ENCODE measurements at regions not wholly inside any gene's neighbourhood (a gene's known extent, or its start where the extent isn't known, plus 50 kb on each side); places are given as distances from the start of the nearest gene placed in this dataset.

GRCh38 chr1:232524056-232524455 lies 105.9 kb downstream of the SIPA1L2 start:
- intact Hi-C loops (cut with micrococcal nuclease) = loop anchor here (5.0 to 10.0 kb wide), 2 partner anchors 352 to 799 kb away; no protein-coding TSS in a partner anchor
- Mint-ChIP-seq H3K4me1 (ENCODE audit: insufficient read depth, unreplicated experiment) (peaks cover 28% of the 10 kb centered on the region), H3K27ac (ENCODE audit: low read depth, unreplicated experiment) (no peak overlapping the region), H3K36me3 (ENCODE audit: insufficient read depth, unreplicated experiment) (no peaks in the 10 kb centered on the region), H3K9me3 (ENCODE audit: unreplicated experiment) (no peaks in the 10 kb centered on the region), H3K27me3 (ENCODE audit: insufficient read depth, unreplicated experiment) (no peaks in the 10 kb centered on the region), H3K4me3 (ENCODE audit: unreplicated experiment) (no peak overlapping the region)
- CTCF ChIA-PET = interaction anchor here (0.9 to 3.0 kb wide), 3 partner anchors 9 to 146 kb away, joined by 4 to 9 read pairs (median 5); no protein-coding TSS in a partner anchor
- POLR2A ChIA-PET = interaction anchor here (0.6 to 12.0 kb wide), 7 partner anchors 12 to 722 kb away, joined by 3 to 73 read pairs (median 3); no protein-coding TSS in a partner anchor
- peak; percentile 56 for DNase-seq (ENCODE audit: unreplicated experiment)
- no peak for TF ChIP-seq CTCF (IDR thresholded peaks at IDR 0.05; ENCODE audit: unreplicated experiment)
- no TSS peak for BruUV-seq (replicated peaks)

GRCh38 chr1:232522189-232522588 lies 107.7 kb downstream of the SIPA1L2 start:
- POLR2A ChIA-PET = interaction anchor here (0.8 to 12.0 kb wide), 3 partner anchors 12 to 98 kb away, joined by 3 to 73 read pairs (median 3); no protein-coding TSS in a partner anchor
- no peaks in the 10 kb centered on the region for H3K9me3 Mint-ChIP-seq (ENCODE audit: unreplicated experiment)
- no peak for TF ChIP-seq CTCF (IDR thresholded peaks at IDR 0.05; ENCODE audit: unreplicated experiment)

GRCh38 chr1:232521660-232522059 lies 108.3 kb downstream of the SIPA1L2 start:
- peaks cover 19% of the 10 kb centered on the region for H3K4me1 Mint-ChIP-seq (ENCODE audit: insufficient read depth, unreplicated experiment)
- DNase-seq (ENCODE audit: unreplicated experiment) = peak; percentile 40
- BruUV-seq (replicated peaks) = no TSS peak
- H3K27ac Mint-ChIP-seq (ENCODE audit: low read depth, unreplicated experiment) = no peak overlapping the region
- H3K4me3 Mint-ChIP-seq (ENCODE audit: unreplicated experiment) = no peak overlapping the region
- no peak for TF ChIP-seq CTCF (IDR thresholded peaks at IDR 0.05; ENCODE audit: unreplicated experiment)
- ChIA-PET POLR2A (interaction anchor here (0.6 to 12.0 kb wide), 8 partner anchors 10 to 406 kb away, joined by 3 to 73 read pairs (median 3); no protein-coding TSS in a partner anchor), CTCF (interaction anchor here (0.6 to 4.9 kb wide), 3 partner anchors 8 to 105 kb away, joined by 3 to 32 read pairs (median 4); no protein-coding TSS in a partner anchor)
- no peaks in the 10 kb centered on the region for H3K9me3 Mint-ChIP-seq (ENCODE audit: unreplicated experiment)
- H3K27me3 Mint-ChIP-seq (ENCODE audit: insufficient read depth, unreplicated experiment) = no peaks in the 10 kb centered on the region
- no peaks in the 10 kb centered on the region for H3K36me3 Mint-ChIP-seq (ENCODE audit: insufficient read depth, unreplicated experiment)
- intact Hi-C loops (cut with micrococcal nuclease) = loop anchor here (5.0 to 10.0 kb wide), 2 partner anchors 349 to 797 kb away; no protein-coding TSS in a partner anchor

More at GRCh38 chr1:232522189-232522588, 107.7 kb downstream of the SIPA1L2 start:
- no peaks in the 10 kb centered on the region for H3K27me3 Mint-ChIP-seq (ENCODE audit: insufficient read depth, unreplicated experiment)
- intact Hi-C loops (cut with micrococcal nuclease) = loop anchor here (5.0 to 10.0 kb wide), 2 partner anchors 350 to 797 kb away; no protein-coding TSS in a partner anchor
- peaks cover 19% of the 10 kb centered on the region for H3K4me1 Mint-ChIP-seq (ENCODE audit: insufficient read depth, unreplicated experiment)
- no peak overlapping the region for H3K4me3 Mint-ChIP-seq (ENCODE audit: unreplicated experiment)
- no peaks in the 10 kb centered on the region for H3K36me3 Mint-ChIP-seq (ENCODE audit: insufficient read depth, unreplicated experiment)
- DNase-seq (ENCODE audit: unreplicated experiment) = no peak
- no TSS peak for BruUV-seq (replicated peaks)
- CTCF ChIA-PET = interaction anchor here (1.1 to 1.5 kb wide), 2 partner anchors 26 to 105 kb away, joined by 3 read pairs; no protein-coding TSS in a partner anchor
- no peak overlapping the region for H3K27ac Mint-ChIP-seq (ENCODE audit: low read depth, unreplicated experiment)

GRCh38 chr1:232519186-232519585 lies 110.7 kb downstream of the SIPA1L2 start:
- TF ChIP-seq CTCF (IDR thresholded peaks at IDR 0.05; ENCODE audit: unreplicated experiment) = no peak
- peaks cover 15% of the 10 kb centered on the region for H3K36me3 Mint-ChIP-seq (ENCODE audit: insufficient read depth, unreplicated experiment)
- no peak for DNase-seq (ENCODE audit: unreplicated experiment)
- no peaks in the 10 kb centered on the region for H3K9me3 Mint-ChIP-seq (ENCODE audit: unreplicated experiment)
- no peak overlapping the region for H3K27ac Mint-ChIP-seq (ENCODE audit: low read depth, unreplicated experiment)
- BruUV-seq (replicated peaks) = no TSS peak
- H3K4me1 Mint-ChIP-seq (ENCODE audit: insufficient read depth, unreplicated experiment) = peaks cover 18% of the 10 kb centered on the region
- H3K27me3 Mint-ChIP-seq (ENCODE audit: insufficient read depth, unreplicated experiment) = no peaks in the 10 kb centered on the region
- H3K4me3 Mint-ChIP-seq (ENCODE audit: unreplicated experiment) = no peak overlapping the region
- intact Hi-C loops (cut with micrococcal nuclease) = loop anchor here (10.0 kb wide), 1 partner anchor 294 kb away; no protein-coding TSS in a partner anchor
- CTCF ChIA-PET = interaction anchor here (1.1 to 4.9 kb wide), 6 partner anchors 11 to 653 kb away, joined by 3 to 32 read pairs (median 4); no protein-coding TSS in a partner anchor
- POLR2A ChIA-PET = interaction anchor here (0.7 to 12.0 kb wide), 2 partner anchors 17 to 67 kb away, joined by 3 to 73 read pairs; no protein-coding TSS in a partner anchor

Measured in MCF 10A (cell line).